Keratinocyte (primary cell): ENCODE measurements at regions not wholly inside any gene's neighbourhood (a gene's known extent, or its start where the extent isn't known, plus 50 kb on each side); places are given as distances from the start of the nearest gene placed in this dataset.

ENCODE experiments used
- CTCF ChIP-seq, 3 experiments: IDR thresholded peaks in 1 of 3; conservative IDR thresholded peaks in 1 of 3; optimal IDR thresholded peaks in 1 of 3; 2 replicates in 2 of 3; 3 replicates in 1 of 3; pipeline versions ENCODE3 to v1.5.1; 2011; ENCODE audit warnings: low read length in 3 of 3, mild to moderate bottlenecking in 3 of 3, moderate library complexity in 2 of 3, control low read depth in 1 of 3, inconsistent platforms in 1 of 3; ENCODE audit not compliant: insufficient read depth in 2 of 3; ENCODE audit errors: extremely low read depth in 1 of 3
- EZH2 ChIP-seq: IDR thresholded peaks from one replicate; pipeline ENCODE4 v1.6.1; 2012; ENCODE audit warnings: inconsistent platforms, mild to moderate bottlenecking, low read length, moderate library complexity

DNA sequence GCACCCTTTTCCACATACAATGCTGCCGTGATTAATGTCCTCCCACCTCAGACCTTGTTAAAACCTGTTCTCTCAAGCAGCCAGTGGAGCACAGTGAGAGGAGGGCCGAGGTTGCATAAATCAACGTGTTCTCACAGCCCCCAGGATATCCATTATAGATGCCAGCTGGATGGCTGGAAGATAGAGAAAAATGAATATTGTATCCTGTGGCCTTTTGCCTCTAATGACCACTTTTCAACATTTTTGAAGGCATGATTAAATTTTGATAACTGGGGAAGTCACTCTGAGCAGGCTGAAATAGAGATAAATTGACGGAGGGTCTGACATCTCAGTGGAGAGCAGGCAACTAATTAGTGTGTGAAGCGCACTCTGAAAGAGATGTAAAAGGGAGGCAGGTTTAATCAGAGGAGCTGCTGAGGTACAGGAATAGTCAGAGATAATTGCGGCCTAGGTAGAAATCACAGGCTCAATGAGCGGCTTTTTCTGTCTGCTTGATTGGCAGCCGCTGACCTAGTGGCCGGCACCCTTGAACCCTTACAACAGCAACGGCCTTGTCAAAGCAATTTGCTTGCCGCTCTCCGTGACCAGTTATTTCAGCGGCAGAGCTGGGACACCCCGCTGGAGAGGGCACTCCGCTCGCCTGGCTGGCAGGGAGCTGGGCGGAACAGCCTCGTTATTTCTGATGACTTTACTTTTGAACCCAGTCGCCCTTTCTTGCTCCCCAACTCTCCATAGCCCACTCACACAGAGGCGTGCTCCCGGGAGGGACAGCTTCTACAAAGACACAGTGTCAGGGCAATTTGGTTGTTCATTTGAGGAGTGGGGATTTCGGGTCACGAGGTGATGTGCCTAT is 560.7 kb downstream of the PSAT1 start:
- TF ChIP-seq CTCF (optimal IDR thresholded peaks at IDR 0.05 in 1 of 3, IDR thresholded peaks at IDR 0.05 in 1 of 3, conservative IDR thresholded peaks at IDR 0.05 in 1 of 3; ENCODE audit: extremely low read depth in 1 of 3, insufficient read depth in 2 of 3, low read length in 3 of 3) (no peak), EZH2 (no peak)
